ENCODE measurements at regions not wholly inside any gene's neighbourhood (a gene's known extent, or its start where the extent isn't known, plus 50 kb on each side); places are given as distances from the start of the nearest gene placed in this dataset.
A peak's percentile ranks its signal among the peaks of the same experiment; 100 is the strongest.

DNA sequence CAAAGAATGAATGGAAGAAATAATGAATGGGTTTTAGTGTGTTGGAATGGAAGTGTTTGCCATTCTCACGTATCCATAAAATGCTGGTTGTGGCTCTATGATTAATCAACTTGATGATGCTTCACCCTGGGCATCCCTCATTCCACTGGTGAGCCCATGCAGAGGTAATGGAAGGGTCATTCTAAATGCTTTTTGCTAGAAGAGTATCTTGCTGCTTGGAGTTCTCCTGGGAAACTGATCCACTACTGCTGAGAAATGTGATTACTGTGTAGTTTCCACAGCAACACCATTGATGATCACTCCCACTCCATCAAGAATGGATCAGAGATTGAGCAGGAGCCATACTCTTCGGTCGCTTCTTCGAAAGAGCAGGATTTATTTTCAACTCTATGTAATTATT, 101.6 kb downstream of the ARL5B start:
- no peak overlapping the region for H3K4me3 ChIP-seq (replicated peaks; ENCODE audit: low read depth, low read length)
- TF ChIP-seq, protein P1, sequence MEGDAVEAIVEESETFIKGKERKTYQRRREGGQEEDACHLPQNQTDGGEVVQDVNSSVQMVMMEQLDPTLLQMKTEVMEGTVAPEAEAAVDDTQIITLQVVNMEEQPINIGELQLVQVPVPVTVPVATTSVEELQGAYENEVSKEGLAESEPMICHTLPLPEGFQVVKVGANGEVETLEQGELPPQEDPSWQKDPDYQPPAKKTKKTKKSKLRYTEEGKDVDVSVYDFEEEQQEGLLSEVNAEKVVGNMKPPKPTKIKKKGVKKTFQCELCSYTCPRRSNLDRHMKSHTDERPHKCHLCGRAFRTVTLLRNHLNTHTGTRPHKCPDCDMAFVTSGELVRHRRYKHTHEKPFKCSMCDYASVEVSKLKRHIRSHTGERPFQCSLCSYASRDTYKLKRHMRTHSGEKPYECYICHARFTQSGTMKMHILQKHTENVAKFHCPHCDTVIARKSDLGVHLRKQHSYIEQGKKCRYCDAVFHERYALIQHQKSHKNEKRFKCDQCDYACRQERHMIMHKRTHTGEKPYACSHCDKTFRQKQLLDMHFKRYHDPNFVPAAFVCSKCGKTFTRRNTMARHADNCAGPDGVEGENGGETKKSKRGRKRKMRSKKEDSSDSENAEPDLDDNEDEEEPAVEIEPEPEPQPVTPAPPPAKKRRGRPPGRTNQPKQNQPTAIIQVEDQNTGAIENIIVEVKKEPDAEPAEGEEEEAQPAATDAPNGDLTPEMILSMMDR (IDR thresholded peaks at IDR 0.05; ENCODE audit: low read length, missing control alignments), result no peak
- no peak for DNase-seq (ENCODE audit: low read depth)

DNA sequence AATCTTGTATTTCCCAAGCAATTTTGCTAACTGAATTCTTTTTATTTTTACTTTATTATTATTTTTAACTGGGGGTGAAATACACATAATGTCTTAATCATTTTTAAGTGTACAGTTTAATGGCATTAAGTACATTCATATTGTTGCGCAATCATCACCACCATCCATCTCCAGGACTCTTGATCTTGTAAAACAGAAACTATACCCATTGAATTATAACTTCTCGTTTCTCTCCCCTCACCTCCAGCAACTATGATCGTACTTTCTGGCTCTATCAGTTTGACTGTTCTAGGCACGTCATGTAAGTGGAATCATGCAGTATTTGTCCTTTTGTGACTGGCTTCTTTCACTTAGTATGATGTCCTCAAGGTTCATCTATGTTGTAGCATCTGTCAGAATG, 108.8 kb downstream of the ARL5B start:
- H3K4me3 ChIP-seq (replicated peaks; ENCODE audit: low read depth, low read length), result no peak overlapping the region
- DNase-seq (ENCODE audit: low read depth), result no peak
- TF ChIP-seq, protein P1 (IDR thresholded peaks at IDR 0.05; ENCODE audit: low read length, missing control alignments), result no peak

DNA sequence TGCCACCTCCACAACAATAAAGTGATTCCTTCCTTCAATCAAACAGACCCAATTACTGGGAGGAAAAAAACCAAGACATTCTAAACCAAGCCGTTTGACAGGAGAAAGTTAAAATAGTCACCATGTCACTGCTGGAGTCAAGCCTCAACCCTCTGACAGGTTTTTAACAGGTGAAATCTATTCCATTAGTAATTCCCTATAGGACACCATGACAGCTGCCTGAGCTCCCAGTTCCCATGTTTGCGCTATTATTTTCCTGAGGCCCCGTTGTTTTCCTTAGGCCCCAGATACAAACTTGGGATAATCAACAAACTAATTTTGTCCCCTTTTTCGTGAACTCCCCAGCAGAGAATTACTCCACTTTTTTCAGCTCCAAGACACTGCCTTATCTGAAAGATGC, 113.9 kb downstream of the ARL5B start:
- TF ChIP-seq, protein P1 (IDR thresholded peaks at IDR 0.05; ENCODE audit: low read length, missing control alignments), result no peak
- H3K4me3 ChIP-seq (replicated peaks; ENCODE audit: low read depth, low read length), result no peak overlapping the region

DNA sequence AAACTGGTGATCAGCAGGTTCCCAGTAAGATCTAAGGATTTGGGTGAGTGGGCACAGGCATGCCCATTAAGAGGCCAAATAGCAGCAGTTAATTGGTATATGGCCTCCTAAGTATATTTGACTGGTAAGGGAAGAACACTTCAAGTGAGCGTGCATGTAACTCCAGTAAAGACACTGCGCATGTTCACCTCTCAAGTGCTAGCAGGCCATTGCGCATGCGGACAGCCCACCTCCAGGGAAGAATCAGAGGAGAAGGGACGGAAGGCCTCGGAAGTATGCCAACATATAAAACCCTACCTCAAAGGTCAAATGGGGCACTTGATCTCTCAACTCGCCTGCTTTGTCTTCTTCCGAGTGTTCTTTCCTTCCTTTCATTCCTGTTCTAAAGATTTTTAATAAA, 118.0 kb downstream of the ARL5B start:
- H3K4me3 ChIP-seq (replicated peaks; ENCODE audit: low read depth, low read length), result no peak overlapping the region
- DNase-seq (ENCODE audit: low read depth), result no peak
- TF ChIP-seq, protein P1 (IDR thresholded peaks at IDR 0.05; ENCODE audit: low read length, missing control alignments), result no peak

More for the DNA sequence above, 113.9 kb downstream of the ARL5B start:
- no peak for DNase-seq (ENCODE audit: low read depth)

DNA sequence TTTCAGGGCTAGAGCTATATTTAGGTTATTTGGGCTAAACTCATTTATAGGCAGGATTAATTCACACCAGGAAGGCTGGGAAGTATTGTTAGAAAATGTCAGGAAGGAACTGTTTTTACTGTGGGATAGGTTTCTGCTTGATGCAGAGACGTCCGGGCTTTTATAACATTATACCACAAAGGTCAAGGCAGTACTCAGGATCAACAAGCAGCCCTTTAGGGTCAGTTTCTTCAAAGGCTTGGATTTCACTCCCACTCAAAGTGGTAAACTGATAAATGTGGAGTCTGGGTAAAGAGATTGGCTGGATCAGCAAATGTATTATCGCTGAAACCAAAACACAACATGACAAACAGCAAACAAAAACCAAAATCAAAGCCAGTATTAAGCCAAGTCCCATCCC, 127.2 kb downstream of the ARL5B start:
- DNase-seq (ENCODE audit: low read depth), result no peak
- TF ChIP-seq, protein P1 (IDR thresholded peaks at IDR 0.05; ENCODE audit: low read length, missing control alignments), result no peak
- no peak overlapping the region for H3K4me3 ChIP-seq (replicated peaks; ENCODE audit: low read depth, low read length)

DNA sequence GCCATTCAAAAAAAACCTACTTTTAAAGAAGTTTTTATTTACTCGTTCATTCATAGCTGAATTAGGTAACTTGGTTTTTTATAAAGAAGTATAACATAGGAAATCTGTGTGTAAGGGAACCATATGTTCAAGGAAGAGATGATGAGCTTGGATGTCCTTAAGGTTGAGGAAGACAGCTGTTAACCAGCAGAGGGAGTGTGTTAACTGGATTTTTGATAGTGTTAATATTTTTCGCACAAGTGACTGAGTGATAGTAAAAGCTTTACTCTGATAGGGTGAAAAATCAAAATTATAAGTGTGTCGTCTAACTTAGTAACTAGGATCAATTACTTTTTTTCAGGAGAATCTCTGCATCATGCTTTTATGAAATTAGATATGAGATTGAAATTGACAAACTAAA, 134.7 kb downstream of the ARL5B start:
- no peak overlapping the region for H3K4me3 ChIP-seq (replicated peaks; ENCODE audit: low read depth, low read length)
- DNase-seq (ENCODE audit: low read depth), result peak; percentile 29
- TF ChIP-seq, protein P1 (IDR thresholded peaks at IDR 0.05; ENCODE audit: low read length, missing control alignments), result peak; percentile 31

DNA sequence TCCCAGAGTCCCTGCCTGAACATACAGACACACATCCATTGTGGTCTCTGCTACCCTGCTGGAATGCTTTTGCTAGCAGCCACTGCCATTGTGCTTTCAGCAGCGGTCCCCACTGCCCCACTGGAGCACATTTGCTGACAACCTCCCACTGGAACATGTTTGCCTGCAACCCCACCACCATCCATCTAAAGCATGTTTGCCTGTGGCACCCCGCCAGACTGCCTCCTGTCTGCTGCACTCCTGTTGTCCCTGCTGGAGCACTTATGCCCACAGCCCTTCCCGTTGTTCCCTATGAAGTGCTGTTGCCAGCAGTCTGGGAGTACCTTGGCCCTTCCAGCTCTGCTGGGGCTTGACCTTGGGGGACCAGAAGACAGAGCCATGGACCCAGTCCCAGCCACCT, 136.3 kb downstream of the ARL5B start:
- no peak overlapping the region for H3K4me3 ChIP-seq (replicated peaks; ENCODE audit: low read depth, low read length)
- DNase-seq (ENCODE audit: low read depth), result no peak
- TF ChIP-seq, protein P1 (IDR thresholded peaks at IDR 0.05; ENCODE audit: low read length, missing control alignments), result no peak
